ENCODE measurements at regions not wholly inside any gene's neighbourhood (a gene's known extent, or its start where the extent isn't known, plus 50 kb on each side); places are given as distances from the start of the nearest gene placed in this dataset.
"Not testable (repeated sequence)": the region's sequence is repeated elsewhere in the genome, so short reads cannot be mapped to it uniquely, and the experiment has no call there.

DNA sequence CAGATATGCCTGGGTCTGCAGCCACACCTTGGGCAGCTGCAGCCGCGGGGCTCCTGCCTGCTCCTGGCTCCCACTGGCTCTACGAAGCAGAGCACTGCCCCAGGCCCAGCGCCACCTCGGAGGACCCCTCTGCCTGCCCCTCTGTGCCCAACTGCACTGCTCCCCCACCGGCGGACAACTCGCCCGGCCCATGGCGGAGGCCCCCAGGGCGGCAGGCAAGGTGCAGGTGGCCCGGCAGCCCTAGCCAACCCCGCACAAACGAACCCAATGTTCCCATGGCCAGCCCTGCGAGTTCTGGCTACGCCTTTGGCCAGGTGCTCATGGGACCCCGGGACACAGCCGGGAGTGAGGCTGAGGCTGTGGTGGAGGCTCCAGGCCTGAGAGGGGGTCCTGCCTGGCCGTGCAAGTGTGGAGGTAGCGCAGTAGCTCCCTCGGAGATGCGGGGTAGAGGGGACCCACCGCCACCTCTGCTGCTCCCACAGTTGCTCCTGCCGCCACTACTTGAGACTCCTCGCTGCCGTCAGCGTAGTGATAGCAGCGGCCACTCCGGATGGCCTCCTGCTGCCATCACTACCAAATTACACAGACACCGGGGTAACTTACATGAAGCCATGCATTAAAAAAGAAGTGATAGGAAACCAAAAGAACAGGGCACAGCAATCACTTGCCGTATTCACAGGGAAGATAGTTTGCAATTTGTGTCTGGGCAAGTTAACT lies 97.3 kb upstream of the SP4 start:
- DNase-seq = no peak

DNA sequence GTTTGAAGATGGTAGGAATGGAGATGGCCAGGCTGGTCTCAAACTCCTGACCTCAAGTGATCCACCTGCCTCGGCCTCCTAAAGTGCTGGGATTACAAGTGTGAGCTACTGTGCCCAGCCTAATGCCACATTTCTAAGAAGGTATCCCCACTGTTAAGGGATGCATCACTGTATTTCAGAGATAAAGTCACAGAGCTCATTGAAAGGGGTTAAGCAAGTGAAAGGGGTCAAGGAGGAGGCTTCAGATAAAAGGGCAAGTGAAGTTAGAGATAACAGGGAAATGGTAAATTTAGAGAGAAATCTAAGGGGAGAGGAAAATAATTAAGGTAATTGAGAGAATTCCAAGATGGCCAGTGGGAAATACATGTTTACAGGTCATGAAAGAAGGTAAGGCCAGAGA lies 93.0 kb upstream of the SP4 start:
- DNase-seq = no peak

DNA sequence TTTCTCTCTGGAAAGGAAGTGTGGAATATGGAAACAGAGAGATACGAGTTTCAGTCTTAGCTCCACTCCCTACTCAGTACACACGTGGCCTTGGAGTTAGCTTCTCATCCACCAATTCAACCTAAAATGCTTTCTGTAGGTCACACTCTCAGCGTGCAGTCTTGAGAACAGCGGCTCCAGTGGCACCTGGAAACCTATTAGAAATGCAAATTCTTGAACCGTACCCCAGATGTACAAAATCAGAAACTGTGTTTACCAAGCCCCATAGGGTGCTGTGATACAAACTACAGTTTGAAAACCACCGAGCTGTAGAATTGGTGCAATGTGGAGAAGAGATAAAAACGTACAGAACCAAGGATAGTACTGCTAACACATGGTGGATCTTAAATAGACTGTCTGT lies 91.1 kb upstream of the SP4 start:
- no peak for DNase-seq

DNA sequence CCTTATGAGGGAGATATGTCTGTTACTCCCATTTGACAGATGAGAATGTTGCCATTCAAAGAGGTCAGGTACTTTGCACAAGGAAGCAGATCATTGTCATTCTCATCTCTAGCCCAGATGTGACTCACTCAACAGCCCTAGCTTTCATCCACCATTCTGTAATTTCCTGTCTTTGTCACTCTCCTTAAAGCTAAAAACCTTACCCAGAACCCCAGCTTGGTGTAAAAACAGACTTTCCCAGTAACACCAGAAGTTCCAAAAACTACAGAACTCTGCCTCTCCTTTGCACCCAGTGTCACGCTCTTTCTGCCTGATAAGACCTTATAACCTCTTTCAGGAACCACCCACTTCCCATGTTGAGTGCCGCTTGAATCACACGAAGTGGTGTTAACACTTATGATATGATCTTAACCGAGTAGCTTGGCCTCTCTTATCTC lies 89.1 kb upstream of the SP4 start:
- no peak for DNase-seq

DNA sequence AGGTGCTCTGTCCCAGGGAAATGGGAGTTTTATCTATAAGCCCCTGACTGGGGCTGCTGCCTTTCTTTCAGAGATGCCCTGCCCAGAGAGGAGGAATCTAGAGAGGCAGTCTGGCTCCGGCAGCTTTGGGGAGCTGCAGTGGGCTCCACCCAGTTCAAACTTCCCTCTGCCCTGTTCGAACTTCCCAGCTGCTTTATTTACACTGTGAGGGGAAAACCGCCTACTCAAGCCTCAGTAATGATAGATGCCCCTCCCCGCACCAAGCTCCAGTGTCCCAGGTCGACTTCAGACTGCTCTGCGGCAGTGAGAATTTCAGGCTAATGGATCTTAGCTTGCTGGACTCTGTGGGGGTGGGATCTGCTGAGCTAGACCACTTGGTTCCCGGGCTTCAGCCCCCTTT lies 83.0 kb upstream of the SP4 start:
- not testable (repeated sequence) for DNase-seq

DNA sequence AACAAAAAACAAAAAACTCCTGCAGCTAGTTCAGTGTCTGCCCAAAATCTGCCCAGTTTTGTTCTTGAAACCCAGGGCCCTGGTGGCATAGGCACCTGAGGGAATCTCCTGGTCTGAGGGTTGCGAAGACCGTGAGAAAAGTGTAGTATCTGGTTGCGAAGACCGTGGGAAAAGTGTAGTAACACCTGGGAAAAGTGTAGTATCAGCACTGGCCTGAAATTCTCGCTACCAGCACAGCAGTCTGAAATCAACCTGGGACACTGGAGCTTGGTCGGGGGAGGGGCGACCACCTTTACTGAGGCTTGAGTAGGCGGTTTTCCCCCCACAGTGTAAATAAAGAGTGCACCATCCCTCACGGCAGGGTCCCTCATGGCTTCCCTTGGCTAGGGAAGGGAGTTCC lies 82.5 kb upstream of the SP4 start:
- no peak for DNase-seq

DNA sequence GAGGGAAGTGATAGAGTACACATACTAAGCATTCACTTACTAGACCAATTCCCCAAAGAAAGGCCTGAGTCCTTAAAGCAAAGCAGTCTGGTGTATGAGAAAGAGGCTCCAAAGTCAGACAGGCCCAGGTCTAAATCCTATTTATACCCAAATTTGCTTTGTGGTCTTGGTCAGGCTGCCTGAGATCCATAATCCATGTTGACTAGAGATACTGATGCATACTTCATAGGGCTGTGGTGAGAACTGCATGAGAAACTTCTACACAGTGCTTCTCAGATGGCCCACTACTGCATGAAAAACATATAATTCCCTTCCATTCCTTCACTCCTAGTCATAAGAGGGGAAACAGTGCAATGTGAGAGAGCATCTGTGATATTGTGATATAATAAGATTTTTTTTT lies 81.6 kb upstream of the SP4 start:
- DNase-seq = no peak

DNA sequence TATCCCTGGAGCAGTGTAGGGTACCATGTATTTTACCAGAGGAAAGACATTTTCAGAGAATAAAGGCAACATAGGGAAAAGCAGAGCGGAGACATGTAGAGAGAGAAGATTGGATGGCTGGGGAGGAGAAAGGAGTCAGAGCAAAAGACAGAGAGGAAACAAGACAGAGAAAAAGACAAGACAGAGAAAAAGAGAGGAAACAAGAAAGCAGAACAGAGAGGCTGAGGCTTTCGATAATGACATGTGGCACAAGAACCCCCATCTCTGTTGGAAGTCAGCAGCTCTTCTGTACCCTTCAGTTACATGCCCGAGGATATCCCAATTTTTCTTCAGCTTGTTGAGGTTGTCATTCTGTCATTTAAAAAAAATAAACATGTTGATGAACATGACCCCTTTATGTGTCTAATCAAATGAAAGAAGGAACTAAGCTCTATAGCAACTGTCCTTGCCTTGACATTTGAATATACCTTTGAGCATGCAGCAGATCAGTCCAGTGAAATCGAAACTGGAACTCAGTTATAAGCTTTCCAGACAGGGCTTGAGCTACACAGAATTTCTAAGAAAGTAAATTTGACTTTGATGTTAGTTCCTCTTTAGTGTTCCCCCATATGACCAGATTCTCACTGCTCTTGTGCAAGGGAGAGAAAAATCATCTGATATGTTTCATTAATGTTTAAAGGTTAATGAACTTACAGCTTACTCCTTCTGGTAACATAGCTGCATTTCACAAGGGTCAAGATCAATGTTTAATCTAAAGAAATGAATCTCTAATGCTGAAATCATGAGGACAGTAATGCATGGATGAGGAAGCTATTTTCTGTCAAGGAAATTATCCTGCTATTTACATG lies 75.1 kb upstream of the SP4 start:
- no peak for DNase-seq

DNA sequence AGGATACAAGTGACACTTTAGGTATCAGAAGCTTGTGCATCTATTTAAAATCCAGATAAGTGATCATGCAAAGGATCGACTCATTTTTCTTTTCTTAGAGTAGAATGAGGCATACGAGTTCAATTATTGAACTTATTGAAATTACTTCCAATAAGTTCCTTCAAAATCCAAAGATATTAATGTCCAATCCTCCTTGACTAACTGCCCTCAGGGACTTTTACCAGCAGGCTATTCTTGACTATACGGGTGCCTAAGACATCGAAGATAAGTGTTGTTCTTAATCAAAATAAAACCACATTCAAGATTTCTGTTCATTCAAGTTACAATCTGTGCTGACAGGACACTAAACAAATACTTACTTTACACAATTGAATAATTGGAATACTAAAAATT lies 74.5 kb upstream of the SP4 start:
- DNase-seq = no peak

DNA sequence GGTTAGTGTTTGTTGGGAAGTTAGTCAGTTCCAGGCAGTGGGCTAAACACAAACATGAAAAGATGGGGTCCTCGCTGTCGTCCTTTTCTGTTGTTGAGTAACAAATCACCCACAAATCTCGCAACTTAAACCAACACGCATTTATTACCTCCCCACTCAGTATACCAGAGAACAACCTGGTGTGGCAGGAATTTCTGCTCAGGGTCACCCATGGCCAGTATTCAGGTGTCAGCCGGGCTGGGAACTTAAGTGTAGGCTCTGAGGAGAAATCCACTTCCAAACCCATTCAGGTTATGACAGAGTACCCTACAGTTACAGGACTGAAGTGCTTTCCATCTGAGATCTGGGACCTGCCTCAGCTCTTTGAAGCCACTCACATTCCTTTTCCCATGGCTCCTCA lies 73.6 kb upstream of the SP4 start:
- DNase-seq = no peak

DNA sequence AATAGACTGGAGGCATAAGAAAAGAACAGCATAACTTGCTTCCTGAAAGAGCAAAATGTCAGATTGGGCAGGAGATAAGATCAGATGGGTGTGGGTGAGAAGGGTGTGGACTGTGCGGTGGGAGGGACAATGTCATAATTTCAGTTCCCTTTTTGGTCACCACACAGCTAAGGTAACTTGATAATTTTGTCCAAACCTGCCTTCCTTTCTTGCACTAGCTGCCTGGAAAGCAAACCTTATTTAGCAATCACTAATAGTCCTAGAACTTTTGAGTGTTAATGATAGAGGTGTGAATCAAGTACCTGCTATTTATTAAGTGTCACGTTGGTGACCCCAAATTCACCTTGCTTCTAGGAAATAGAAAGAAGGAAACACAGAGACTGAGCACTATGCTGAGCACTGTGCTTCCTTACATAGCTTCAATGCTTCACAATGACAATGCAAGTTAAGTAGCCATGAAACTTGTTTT lies 72.4 kb upstream of the SP4 start:
- peak; percentile 4 for DNase-seq

DNA sequence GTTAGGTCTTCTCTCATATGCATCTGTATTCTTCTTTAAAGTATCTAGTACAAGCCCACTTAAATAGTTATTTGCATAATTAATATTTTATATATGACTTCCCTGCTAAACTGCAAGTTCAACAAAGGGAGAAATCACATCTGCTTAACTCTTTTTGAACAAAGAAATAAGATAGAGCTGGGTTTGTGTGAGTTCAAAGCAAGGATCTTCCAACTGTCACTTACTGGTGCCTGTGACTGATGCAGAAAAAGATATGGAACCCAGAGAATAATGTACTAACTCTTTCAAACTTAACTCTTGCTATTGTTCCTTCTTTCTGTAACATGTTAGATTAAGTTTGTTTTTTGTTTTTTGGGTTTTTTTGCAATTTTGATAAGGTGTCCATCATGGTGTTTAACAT lies 71.3 kb upstream of the SP4 start:
- no peak for DNase-seq

DNA sequence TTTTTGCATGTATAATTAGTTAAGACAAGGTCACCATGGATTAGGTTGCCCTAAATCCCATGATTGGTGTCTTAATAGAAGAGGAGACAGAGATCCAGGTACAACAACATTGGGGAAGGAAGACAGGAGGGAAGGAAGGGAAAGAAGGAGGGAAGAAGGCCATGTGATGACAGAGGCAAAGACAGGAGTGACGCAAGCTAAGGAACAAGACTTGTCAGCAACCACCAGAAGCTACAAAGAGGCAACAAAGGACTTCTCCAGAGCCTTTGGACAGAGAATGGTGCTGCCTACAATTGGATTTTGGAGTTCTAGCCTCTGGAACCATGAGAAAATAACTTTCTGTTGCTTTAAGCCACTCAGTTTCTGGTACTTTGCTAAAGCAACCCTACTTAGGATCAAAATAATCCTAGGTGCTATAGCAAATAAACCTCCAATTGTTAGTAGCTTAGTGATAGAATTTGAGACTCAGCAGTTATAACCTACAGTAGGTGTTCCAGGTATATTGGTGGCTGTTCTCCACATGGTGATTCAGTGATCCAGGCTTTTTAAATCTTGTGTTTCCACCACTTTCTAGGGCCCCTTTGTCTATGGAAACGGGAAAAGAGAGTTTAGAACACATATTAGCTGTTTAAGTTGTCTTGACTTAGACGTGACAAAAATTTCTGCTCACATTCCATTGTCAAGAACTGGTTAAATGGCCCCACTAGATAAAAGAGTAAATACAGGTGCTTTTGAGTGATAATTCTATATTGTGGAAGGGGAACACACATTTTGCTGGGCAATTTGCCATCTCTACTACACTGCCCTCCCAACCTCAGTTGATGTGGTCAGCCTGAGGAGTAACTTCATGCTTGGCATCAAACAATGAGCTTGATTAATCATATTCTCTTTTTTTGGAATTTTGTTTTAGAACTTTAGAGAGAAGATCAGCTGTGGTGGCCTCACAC lies 70.5 kb upstream of the SP4 start:
- DNase-seq = no peak

DNA sequence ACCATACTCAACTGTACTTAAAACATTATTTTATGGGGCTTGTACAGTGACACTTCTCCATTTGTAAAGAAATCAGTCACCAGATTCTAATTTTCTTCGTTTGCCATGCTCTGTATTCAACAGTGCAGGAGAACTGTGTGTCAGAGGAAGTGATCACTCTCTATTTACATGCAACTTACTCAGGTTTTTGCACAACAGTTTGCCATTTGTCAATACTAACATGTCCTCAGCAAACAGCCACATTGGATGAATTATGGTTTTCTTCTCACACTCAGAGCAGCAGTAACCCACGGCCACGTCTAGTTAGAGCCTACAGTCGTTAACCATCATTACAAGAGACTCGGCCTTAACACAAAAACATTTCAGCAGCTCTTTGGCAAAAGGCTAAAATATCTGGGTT lies 69.2 kb upstream of the SP4 start:
- no peak for DNase-seq

DNA sequence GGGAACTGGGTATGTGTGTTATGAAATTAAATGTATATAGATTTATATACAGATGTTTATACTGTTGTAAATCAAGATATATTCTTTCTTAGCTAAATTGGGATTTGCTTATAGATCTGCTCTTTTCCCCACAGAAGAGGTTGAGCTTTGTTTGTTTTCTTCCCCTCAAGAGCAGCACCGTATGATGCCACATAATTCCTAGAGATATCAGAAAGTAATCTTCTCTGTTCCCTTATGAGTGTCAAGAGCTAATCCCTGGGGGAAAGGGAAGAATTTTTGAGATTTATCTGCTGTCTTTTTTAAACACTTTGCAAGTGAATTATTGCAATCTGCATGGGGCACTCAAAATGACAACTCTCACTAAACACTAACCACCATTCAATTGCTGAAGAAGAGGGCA lies 68.7 kb upstream of the SP4 start:
- DNase-seq = no peak

DNA sequence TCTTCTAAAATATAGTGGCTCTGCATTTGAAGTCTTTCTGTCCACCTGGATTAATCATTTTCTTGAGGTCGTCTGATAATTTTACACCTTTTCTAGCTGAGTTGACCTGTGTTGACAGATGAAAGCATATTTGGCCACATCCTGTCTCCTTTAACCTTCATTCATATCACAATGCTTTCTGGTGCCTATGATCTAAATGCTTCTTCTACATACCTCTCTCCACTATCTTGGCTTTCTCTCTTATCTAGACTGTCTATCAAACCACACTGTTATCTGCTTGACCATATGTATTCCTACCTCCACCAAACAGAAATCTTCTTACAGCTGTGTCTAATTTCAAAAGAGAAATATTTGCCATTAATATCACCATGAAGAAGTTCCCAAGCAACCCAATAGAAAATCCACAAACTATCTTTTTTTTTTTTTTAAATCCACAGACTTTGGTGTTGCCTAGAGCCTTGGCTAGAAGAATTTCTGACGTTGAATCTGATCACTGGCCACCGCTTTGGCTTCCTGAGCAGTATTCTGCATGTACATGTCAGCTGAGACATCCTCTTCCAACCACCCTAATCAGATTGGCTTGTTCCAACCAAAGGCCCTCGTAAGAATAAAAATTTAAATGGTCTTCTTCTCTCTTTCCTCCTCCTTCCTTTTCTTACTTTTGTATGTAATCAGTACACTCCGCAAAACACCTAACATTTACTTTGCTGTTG lies 66.3 kb upstream of the SP4 start:
- no peak for DNase-seq

DNA sequence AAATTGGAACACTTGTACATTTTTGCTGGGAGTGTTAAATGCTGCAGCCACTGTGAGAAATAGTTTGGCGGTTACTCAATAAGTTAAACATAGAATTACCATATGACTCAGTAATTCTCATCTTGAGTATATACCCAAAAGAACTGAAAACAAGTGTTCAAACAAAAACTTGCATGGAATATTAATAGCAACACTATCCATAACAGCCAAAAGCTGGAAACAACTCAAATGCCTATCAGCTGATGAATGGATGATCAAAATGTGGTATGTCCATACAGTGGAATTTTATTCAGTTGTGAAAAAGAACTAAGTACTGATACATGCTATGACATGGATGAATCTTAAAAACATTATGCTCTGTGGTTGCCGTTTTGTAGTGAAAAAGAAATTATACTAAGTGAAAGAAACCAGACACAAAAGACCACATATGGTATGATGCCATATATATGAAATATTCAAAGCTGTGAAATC lies 63.0 kb upstream of the SP4 start:
- no peak for DNase-seq

DNA sequence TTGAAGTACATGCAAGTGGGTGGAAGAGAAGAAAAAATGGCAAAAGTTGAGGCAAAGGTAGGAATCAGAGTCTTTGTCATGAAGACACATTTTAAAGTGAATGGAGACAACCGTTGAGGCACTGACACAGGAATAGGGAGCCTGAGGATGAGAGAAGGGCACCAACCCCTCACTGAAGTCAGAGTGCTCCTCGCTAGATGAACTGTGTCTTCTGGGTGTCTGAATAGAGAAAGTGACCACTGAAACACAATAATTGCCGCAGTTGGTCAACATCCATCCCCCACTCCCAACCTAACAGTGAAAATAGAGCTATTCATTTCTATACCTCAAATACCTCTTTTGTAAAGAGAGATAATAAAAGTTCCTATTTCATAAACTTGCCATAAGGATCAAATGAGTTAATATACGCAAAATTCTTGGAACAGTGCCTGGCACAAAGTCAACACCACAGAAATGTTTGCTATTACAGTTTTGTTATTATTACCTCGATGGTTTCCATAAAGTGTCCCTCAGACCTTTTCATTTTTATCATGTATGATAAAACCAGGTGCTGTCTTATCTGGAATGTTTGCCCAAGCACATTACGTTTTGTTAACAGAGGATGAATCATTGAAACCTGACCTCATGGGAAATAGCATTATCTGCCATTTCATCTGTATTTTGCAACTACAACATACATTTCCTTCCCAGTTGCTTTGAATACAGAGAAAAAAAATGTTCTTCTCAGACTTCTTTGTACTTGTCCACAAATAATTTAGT lies 61.8 kb upstream of the SP4 start:
- DNase-seq = no peak

DNA sequence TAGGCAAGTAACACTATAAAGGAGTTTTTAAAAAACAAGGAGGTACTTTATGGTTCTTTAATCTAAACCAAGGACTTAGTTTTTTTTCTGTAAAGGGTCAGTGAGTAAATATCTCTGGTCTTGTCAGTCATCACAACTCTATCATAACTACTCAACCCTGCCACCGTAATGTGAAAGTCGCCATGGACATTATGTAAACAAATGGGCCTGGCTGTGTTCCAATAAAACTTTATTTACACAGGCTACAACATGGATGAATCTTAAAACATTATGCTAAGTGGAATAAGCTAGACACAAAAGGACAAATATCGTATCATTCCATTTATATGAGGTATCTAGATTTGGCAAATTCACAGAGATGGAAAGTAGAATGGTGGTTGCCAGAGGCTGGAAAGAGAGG lies 60.8 kb upstream of the SP4 start:
- DNase-seq = no peak

DNA sequence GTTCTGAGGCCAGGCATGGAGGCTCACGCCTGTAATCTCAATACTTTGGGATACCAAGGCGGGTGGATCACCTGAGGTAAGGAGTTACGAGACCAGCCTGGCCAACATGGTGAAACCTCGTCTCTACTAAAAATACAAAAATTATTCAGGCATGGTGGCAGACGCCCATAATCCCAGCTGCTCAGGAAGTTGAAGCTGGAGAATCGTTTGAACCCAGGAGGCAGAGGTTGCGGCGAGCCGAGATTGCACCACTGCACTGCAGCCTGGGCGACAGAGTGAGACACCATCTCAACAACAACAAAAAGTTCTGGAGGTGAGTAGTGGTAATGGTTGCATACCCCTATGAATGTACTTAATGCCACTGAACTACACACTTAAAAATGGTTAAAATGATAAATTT lies 60.3 kb upstream of the SP4 start:
- no peak for DNase-seq

DNA sequence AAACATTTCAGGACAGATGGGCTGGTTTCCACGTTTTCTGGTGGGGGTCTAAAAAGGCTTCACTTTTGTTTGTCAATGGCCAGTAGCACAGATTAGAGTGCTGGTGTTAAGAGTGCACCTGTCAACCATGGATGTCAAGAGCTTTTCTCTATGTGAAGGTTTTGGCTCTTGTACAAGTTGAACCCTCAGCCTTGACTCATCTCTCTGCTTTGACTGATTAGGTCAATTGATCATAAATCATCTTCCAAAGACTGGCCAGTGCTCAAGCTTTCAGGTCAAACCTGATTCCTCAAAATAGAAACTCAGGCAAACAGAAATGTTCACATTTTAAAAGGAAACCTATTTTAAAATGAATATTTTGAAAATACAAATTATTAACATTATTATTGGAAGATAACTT lies 59.6 kb upstream of the SP4 start:
- DNase-seq = no peak

All from T-helper 9 cell (primary cell).